Bronchial epithelial cell (primary cell): ENCODE measurements at regions not wholly inside any gene's neighbourhood (a gene's known extent, or its start where the extent isn't known, plus 50 kb on each side); places are given as distances from the start of the nearest gene placed in this dataset.

Experiments
- DNase-seq: peaks from one replicate; pipeline ENCODE4 v3.0.0-alpha.2; 2010; ENCODE audit warnings: low read depth
- FAIRE-seq: peaks from 2 replicates; lab custom pipeline; 2011; peaks lifted over from hg19 to GRCh38; lab: Jason Lieb, UNC
- H3K27me3 ChIP-seq: 2 replicates; pipeline ENCODE4 v1.5.1; 2011; ENCODE audit warnings: low read length; ENCODE audit not compliant: control insufficient read depth, insufficient read depth
- H3K36me3 ChIP-seq: 2 replicates; pipeline ENCODE4 v1.5.1; 2011; ENCODE audit warnings: low read length; ENCODE audit not compliant: control insufficient read depth, insufficient read depth
- H3K4me3 ChIP-seq: 2 replicates; pipeline ENCODE4 v1.5.1; 2011; ENCODE audit warnings: mild to moderate bottlenecking, low read depth, low read length, control low read depth
- CTCF ChIP-seq: IDR thresholded peaks from 2 replicates; pipeline ENCODE4 v1.5.1; 2011; ENCODE audit warnings: mild to moderate bottlenecking, moderate library complexity, low read length, control low read depth, inconsistent platforms; ENCODE audit not compliant: insufficient read depth, severe bottlenecking

GRCh38 chr14:104510216-104510615 is 69.3 kb upstream of the C14orf180 start:
- Histone ChIP-seq H3K4me3 (no peak overlapping the region), H3K27me3 (no peaks in the 10 kb centered on the region), H3K36me3 (no peaks in the 10 kb centered on the region)
- TF ChIP-seq CTCF: no peak
- FAIRE-seq (no peak), DNase-seq (no peak)

GRCh38 chr14:104510794-104511611 is 68.6 kb upstream of the C14orf180 start:
- DNase-seq (no peak), FAIRE-seq (no peak)
- Histone ChIP-seq H3K4me3 (no peak overlapping the region), H3K36me3 (no peaks in the 10 kb centered on the region), H3K27me3 (no peaks in the 10 kb centered on the region)
- TF ChIP-seq CTCF: no peak

GRCh38 chr14:104512061-104512460 is 67.5 kb upstream of the C14orf180 start:
- no peak for TF ChIP-seq CTCF
- Histone ChIP-seq H3K4me3 (no peak overlapping the region), H3K36me3 (no peaks in the 10 kb centered on the region), H3K27me3 (no peaks in the 10 kb centered on the region)
- FAIRE-seq (no peak), DNase-seq (no peak)

GRCh38 chr14:104512771-104513640 is 66.6 kb upstream of the C14orf180 start:
- H3K36me3 ChIP-seq: no peaks in the 10 kb centered on the region
- no peak for FAIRE-seq
- DNase-seq: no peak
- TF ChIP-seq CTCF: no peak
- H3K27me3 ChIP-seq: no peaks in the 10 kb centered on the region
- H3K4me3 ChIP-seq: no peak overlapping the region

GRCh38 chr14:104513641-104514046 is 65.9 kb upstream of the C14orf180 start:
- FAIRE-seq: no peak
- no peaks in the 10 kb centered on the region for H3K27me3 ChIP-seq

More at GRCh38 chr14:104513641-104514046, 65.9 kb upstream of the C14orf180 start:
- no peak for TF ChIP-seq CTCF
- DNase-seq: no peak
- no peaks in the 10 kb centered on the region for H3K36me3 ChIP-seq
- no peak overlapping the region for H3K4me3 ChIP-seq
